ENCODE measurements at regions not wholly inside any gene's neighbourhood (a gene's known extent, or its start where the extent isn't known, plus 50 kb on each side); places are given as distances from the start of the nearest gene placed in this dataset.
"Not testable (repeated sequence)": the region's sequence is repeated elsewhere in the genome, so short reads cannot be mapped to it uniquely, and the experiment has no call there.

DNA sequence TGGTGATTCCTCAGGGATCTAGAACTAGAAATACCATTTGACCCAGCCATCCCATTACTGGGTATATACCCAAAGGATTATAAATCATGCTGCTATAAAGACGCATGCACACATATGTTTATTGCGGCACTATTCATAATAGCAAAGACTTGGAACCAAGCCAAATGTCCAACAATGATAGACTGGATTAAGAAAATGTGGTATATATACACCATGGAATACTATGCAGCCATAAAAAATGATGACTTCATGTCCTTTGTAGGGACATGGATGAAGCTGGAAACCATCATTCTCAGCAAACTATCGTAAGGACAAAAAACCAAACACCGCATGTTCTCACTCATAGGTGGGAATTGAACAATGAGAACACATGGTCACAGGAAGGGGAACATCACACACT, 67.9 kb upstream of the ZEB1 start:
- not testable (repeated sequence) for TF ChIP-seq EZH2 (IDR thresholded peaks at IDR 0.05; ENCODE audit: low read length, unreplicated experiment)
- TF ChIP-seq, protein P1, sequence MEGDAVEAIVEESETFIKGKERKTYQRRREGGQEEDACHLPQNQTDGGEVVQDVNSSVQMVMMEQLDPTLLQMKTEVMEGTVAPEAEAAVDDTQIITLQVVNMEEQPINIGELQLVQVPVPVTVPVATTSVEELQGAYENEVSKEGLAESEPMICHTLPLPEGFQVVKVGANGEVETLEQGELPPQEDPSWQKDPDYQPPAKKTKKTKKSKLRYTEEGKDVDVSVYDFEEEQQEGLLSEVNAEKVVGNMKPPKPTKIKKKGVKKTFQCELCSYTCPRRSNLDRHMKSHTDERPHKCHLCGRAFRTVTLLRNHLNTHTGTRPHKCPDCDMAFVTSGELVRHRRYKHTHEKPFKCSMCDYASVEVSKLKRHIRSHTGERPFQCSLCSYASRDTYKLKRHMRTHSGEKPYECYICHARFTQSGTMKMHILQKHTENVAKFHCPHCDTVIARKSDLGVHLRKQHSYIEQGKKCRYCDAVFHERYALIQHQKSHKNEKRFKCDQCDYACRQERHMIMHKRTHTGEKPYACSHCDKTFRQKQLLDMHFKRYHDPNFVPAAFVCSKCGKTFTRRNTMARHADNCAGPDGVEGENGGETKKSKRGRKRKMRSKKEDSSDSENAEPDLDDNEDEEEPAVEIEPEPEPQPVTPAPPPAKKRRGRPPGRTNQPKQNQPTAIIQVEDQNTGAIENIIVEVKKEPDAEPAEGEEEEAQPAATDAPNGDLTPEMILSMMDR (conservative IDR thresholded peaks at IDR 0.05; ENCODE audit: low read depth, low read length) = not testable (repeated sequence)

All from PC-3 (cell line).